ENCODE measurements at regions not wholly inside any gene's neighbourhood (a gene's known extent, or its start where the extent isn't known, plus 50 kb on each side); places are given as distances from the start of the nearest gene placed in this dataset.

DNA sequence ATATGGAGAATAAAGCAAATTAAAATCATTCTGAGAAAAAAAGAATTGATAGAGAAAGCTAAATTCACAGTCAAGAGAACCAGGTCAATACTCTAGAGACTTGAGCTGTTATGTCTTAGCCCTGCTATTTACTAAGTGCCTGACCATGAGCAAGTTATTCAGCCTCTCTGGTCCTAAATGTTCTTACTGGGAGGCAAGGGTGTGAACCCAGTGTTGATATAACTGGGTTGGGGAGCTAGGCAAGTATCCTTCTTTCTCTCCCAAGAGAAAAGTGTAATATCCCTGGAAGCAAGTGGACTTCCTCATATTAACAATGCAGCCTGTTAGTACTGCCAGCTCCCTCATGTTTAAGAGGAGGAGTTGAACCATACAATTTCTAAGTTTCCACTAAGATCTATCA is 488.9 kb upstream of the RASGRP1 start:
- TF ChIP-seq, protein P1, sequence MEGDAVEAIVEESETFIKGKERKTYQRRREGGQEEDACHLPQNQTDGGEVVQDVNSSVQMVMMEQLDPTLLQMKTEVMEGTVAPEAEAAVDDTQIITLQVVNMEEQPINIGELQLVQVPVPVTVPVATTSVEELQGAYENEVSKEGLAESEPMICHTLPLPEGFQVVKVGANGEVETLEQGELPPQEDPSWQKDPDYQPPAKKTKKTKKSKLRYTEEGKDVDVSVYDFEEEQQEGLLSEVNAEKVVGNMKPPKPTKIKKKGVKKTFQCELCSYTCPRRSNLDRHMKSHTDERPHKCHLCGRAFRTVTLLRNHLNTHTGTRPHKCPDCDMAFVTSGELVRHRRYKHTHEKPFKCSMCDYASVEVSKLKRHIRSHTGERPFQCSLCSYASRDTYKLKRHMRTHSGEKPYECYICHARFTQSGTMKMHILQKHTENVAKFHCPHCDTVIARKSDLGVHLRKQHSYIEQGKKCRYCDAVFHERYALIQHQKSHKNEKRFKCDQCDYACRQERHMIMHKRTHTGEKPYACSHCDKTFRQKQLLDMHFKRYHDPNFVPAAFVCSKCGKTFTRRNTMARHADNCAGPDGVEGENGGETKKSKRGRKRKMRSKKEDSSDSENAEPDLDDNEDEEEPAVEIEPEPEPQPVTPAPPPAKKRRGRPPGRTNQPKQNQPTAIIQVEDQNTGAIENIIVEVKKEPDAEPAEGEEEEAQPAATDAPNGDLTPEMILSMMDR (IDR thresholded peaks at IDR 0.05) = no peak
- TF ChIP-seq POLR2A (IDR thresholded peaks at IDR 0.05) = no peak

All from vagina (tissue), 2 donors.